Tibial nerve (tissue), 4 donors: ENCODE measurements at regions not wholly inside any gene's neighbourhood (a gene's known extent, or its start where the extent isn't known, plus 50 kb on each side); places are given as distances from the start of the nearest gene placed in this dataset.

Experiments
- EP300 ChIP-seq, 2 donors: sonication (generic); formaldehyde crosslinking; IDR thresholded peaks; one replicate each; pipeline ENCODE4 v1.6.1; 2017; ENCODE audit warnings: antibody characterized with exemption in 2 of 2, mild to moderate bottlenecking in 1 of 2
- POLR2A ChIP-seq, 2 donors: fragments of 450-650 bp; IDR thresholded peaks; one replicate each; pipeline ENCODE4 v1.6.1; 2017; ENCODE audit warnings: antibody characterized with exemption in 2 of 2, mild to moderate bottlenecking in 2 of 2, moderate library complexity in 2 of 2
- TF ChIP-seq, protein P1 (sequence below), 5 experiments: fragments of 200-600 bp in 3 of 5; fragments of 450-650 bp in 2 of 5; sonication (generic) in 3 of 5; IDR thresholded peaks; one replicate each; pipeline ENCODE4 v1.5.1; 2016 to 2019; ENCODE audit warnings: antibody characterized with exemption in 5 of 5, mild to moderate bottlenecking in 3 of 5, moderate library complexity in 2 of 5

DNA sequence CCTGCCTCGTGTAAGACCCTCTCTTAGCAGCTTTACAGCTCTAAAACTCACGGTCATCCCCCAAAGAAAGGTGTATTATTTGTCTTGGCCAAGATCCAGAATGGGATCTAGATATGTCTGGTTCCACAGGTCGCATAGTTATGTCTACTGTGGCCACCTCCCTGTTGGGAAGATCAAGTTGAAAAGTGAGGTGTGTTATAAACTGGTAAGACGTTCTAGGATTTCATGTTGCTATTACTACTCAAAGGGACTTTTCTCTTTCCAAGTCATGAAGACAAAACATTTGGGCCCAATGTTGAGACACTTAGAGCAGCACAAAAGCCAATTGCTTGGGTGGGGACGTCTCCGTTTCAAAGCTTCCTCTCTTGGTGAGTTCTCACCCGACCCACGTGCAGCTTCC is 766.0 kb downstream of the RNF144A start:
- TF ChIP-seq, protein P1, sequence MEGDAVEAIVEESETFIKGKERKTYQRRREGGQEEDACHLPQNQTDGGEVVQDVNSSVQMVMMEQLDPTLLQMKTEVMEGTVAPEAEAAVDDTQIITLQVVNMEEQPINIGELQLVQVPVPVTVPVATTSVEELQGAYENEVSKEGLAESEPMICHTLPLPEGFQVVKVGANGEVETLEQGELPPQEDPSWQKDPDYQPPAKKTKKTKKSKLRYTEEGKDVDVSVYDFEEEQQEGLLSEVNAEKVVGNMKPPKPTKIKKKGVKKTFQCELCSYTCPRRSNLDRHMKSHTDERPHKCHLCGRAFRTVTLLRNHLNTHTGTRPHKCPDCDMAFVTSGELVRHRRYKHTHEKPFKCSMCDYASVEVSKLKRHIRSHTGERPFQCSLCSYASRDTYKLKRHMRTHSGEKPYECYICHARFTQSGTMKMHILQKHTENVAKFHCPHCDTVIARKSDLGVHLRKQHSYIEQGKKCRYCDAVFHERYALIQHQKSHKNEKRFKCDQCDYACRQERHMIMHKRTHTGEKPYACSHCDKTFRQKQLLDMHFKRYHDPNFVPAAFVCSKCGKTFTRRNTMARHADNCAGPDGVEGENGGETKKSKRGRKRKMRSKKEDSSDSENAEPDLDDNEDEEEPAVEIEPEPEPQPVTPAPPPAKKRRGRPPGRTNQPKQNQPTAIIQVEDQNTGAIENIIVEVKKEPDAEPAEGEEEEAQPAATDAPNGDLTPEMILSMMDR (IDR thresholded peaks at IDR 0.05) = no peak
- TF ChIP-seq EP300 (IDR thresholded peaks at IDR 0.05) (no peak), POLR2A (IDR thresholded peaks at IDR 0.05) (no peak)
